GM12878 (cell line): ENCODE measurements at regions not wholly inside any gene's neighbourhood (a gene's known extent, or its start where the extent isn't known, plus 50 kb on each side); places are given as distances from the start of the nearest gene placed in this dataset.

Source experiments
- ATAC-seq: fragments of 200-7000 bp; cut with Tn5 transposase; 3 replicates; pipeline ENCODE4 v1.9.1; 2020; ENCODE audit warnings: mild to moderate bottlenecking, moderate library complexity
- BruUV-seq: library from RNA; stranded (reverse); fragments of 400-500 nt; replicated peaks from 2 replicates; lab custom pipeline; 2021; lab: Mats Ljungman, UMichigan
- CTCF ChIA-PET: fragments of 300-600 bp; sonication (Branson Sonifier 250); formaldehyde crosslinking; extraction: SDS; loops from one replicate; lab custom pipeline; 2021; ENCODE audit warnings: inconsistent platforms; lab: Yijun Ruan, JAX
- POLR2A ChIA-PET: fragments of 350-600 bp; formaldehyde crosslinking; extraction: SDS; loops from one replicate; lab custom pipeline; 2021; ENCODE audit warnings: inconsistent platforms; lab: Charles Lee
- RAD21 ChIA-PET: fragments of 300-600 bp; sonication (Branson Sonifier 250); formaldehyde crosslinking; loops from one replicate; lab custom pipeline; 2023; ENCODE audit warnings: antibody characterized with exemption; ENCODE audit not compliant: unreplicated experiment; lab: Charles Lee
- SMC1A ChIA-PET: fragments of 300-600 bp; sonication (Branson Sonifier 250); formaldehyde crosslinking; loops from one replicate; lab custom pipeline; 2023; ENCODE audit not compliant: unreplicated experiment, uncharacterized antibody; lab: Charles Lee
- DNase-seq: peaks from one replicate; pipeline ENCODE4 v3.0.0-alpha.2; 2011; ENCODE audit warnings: low read depth, low spot score
- FAIRE-seq: peaks from 3 replicates; lab custom pipeline; 2011; peaks lifted over from hg19 to GRCh38; lab: Jason Lieb, UNC
- H2AFZ ChIP-seq: 2 replicates; pipeline ENCODE4 v1.6.0; 2011; ENCODE audit warnings: low read depth, low read length, control low read depth; ENCODE audit not compliant: control insufficient read depth
- H3K27ac ChIP-seq: 2 replicates; pipeline ENCODE4 v1.5.1; 2011; ENCODE audit warnings: control low read depth; ENCODE audit not compliant: control insufficient read depth, insufficient read depth
- H3K27me3 ChIP-seq, 2 experiments: replicated peaks in 1 of 2; 2 replicates each; pipeline versions ENCODE4 v1.6.0 to v1.6.1; 2011; ENCODE audit warnings: low read length in 1 of 2; ENCODE audit not compliant: control insufficient read depth in 2 of 2, insufficient read depth in 2 of 2
- H3K36me3 ChIP-seq, 2 experiments: 2 replicates each; pipeline ENCODE4 v1.5.1; 2011; ENCODE audit warnings: low read length in 1 of 2; ENCODE audit not compliant: control insufficient read depth in 2 of 2, insufficient read depth in 2 of 2
- H3K4me1 ChIP-seq: 2 replicates; pipeline ENCODE4 v1.6.1; 2011; ENCODE audit warnings: mild to moderate bottlenecking, low read length, moderate library complexity, mixed read lengths; ENCODE audit not compliant: control insufficient read depth, insufficient read depth
- H3K4me2 ChIP-seq: 2 replicates; pipeline ENCODE4 v1.6.0; 2011; ENCODE audit warnings: control low read depth; ENCODE audit not compliant: control insufficient read depth, insufficient read depth
- H3K4me3 ChIP-seq: fragments of 200-600 bp; sonication (generic); 2 replicates; pipeline ENCODE4 v1.5.1; 2016
- H3K79me2 ChIP-seq: 2 replicates; pipeline ENCODE4 v1.6.0; 2011; ENCODE audit warnings: low read length; ENCODE audit not compliant: control insufficient read depth, insufficient read depth
- H3K9ac ChIP-seq: 2 replicates; pipeline ENCODE4 v1.8.0; 2011; ENCODE audit warnings: low read length, control low read depth, mixed read lengths; ENCODE audit not compliant: control insufficient read depth, insufficient read depth
- H3K9me3 ChIP-seq: replicated peaks from 3 replicates; pipeline ENCODE4 v1.5.1; 2011; ENCODE audit warnings: mild to moderate bottlenecking, low read length; ENCODE audit not compliant: control insufficient read depth, insufficient read depth
- H4K20me1 ChIP-seq: 2 replicates; pipeline ENCODE4 v1.6.0; 2011; ENCODE audit not compliant: control insufficient read depth, insufficient read depth
- BCL11A ChIP-seq: IDR thresholded peaks from 2 replicates; pipeline ENCODE4 v1.6.1; 2011; ENCODE audit warnings: low read depth, low read length
- GATAD2B ChIP-seq: fragments of 450-650 bp; conservative IDR thresholded peaks from 2 replicates; pipeline ENCODE4 v1.6.1; 2017; ENCODE audit warnings: low read depth, mild to moderate bottlenecking, moderate library complexity
- IKZF1 ChIP-seq: fragments of 450-650 bp; conservative IDR thresholded peaks from 2 replicates; pipeline ENCODE4 v1.6.1; 2017; ENCODE audit warnings: antibody characterized with exemption, mild to moderate bottlenecking
- MTA2 ChIP-seq: fragments of 450-650 bp; IDR thresholded peaks from 2 replicates; pipeline ENCODE4 v1.6.1; 2016; ENCODE audit warnings: low read depth, mild to moderate bottlenecking, moderate library complexity
- MTA3 ChIP-seq: IDR thresholded peaks from 2 replicates; pipeline ENCODE4 v1.6.1; 2012; ENCODE audit warnings: low read length, inconsistent platforms, borderline replicate concordance
- MXI1 ChIP-seq: fragments of 150-350 bp; IDR thresholded peaks from 2 replicates; pipeline ENCODE4 v1.6.1; 2011; ENCODE audit warnings: low read depth, mild to moderate bottlenecking, inconsistent platforms, low read length, improper control_type of control experiment
- NFYA ChIP-seq: IDR thresholded peaks from 2 replicates; pipeline ENCODE4 v1.6.1; 2011; ENCODE audit warnings: low read depth, mild to moderate bottlenecking, low read length, improper control_type of control experiment, borderline replicate concordance
- SMAD1 ChIP-seq: fragments of 450-650 bp; IDR thresholded peaks from 2 replicates; pipeline ENCODE4 v1.6.1; 2018; ENCODE audit warnings: mild to moderate bottlenecking, low read depth; ENCODE audit not compliant: partially characterized antibody
- WGBS: methylation state at CpG from one replicate; pipeline ENCODE4 v1.1.6; 2016; ENCODE audit warnings: low lambda C conversion rate; ENCODE audit not compliant: insufficient replicate concordance, insufficient coverage; ENCODE audit errors: missing lambda C conversion rate; 5-methylcytosine and 5-hydroxymethylcytosine counted together
- in situ Hi-C: fragments of 300-500 bp; cut with MboI; formaldehyde crosslinking; loops from 9 replicates; pipeline ENCODE4 v1.14.3; 2018; ENCODE audit warnings: mixed read lengths
- intact Hi-C: fragments of 100-400 bp; cut with micrococcal nuclease; formaldehyde crosslinking; loops from one replicate; pipeline ENCODE4 v1.14.2; 2022; ENCODE audit not compliant: unreplicated experiment
- TF ChIP-seq, protein P1 (sequence below): IDR thresholded peaks from 2 replicates; pipeline ENCODE4 v1.6.1; 2012; ENCODE audit warnings: low read depth, low read length, improper control_type of control experiment
- TF ChIP-seq, protein P2 (sequence below): fragments of 450-650 bp; IDR thresholded peaks from 2 replicates; pipeline ENCODE4 v1.6.1; 2017; ENCODE audit warnings: mild to moderate bottlenecking, moderate library complexity
- TF ChIP-seq, protein P3 (sequence below): fragments of 450-650 bp; IDR thresholded peaks from 2 replicates; pipeline ENCODE4 v1.6.1; 2017; ENCODE audit warnings: low read depth, mild to moderate bottlenecking, moderate library complexity

DNA sequence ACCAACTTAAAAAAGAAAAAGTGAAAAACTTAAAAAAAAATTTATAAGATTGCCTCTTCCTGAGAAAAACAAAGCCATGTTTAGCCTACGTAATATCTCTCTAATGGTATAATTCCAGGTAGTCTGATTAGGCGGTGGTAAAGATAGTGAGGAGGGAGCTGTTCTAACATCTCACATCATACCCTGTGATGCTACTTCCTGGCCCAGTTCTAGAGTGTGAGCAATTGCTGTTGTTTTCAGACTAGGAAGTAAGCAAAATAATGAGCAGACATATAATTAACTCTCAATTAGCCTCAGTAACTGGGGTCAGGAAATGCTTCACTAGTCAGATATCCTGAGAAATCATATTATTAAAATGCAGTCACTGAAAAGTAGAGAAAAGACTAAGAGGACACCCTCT, 113.9 kb downstream of the PHLDA1 start:
- Histone ChIP-seq H4K20me1 (no peaks in the 10 kb centered on the region), H3K4me3 (no peak overlapping the region), H3K27me3 (no peaks in the 10 kb centered on the region), H3K9ac (no peak overlapping the region), H3K79me2 (no peaks in the 10 kb centered on the region), H3K9me3 (no peaks in the 10 kb centered on the region), H3K36me3 (no peaks in the 10 kb centered on the region), H3K4me1 (no peaks in the 10 kb centered on the region), H2AFZ (no peak overlapping the region)
- in situ Hi-C loops (no loop called here), intact Hi-C loops (no loop called here)
- no TSS peak for BruUV-seq
- FAIRE-seq (no peak), ATAC-seq (peak; percentile 77), DNase-seq (no peak)
- RAD21 ChIA-PET = interaction anchor here (0.7 to 4.5 kb wide), 12 partner anchors 13 to 391 kb away, joined by 3 to 45 read pairs (median 5); partner anchors contain the start of gene PHLDA1
- POLR2A ChIA-PET = interaction anchor here (1.2 to 2.7 kb wide), 6 partner anchors 10 to 114 kb away, joined by 3 to 16 read pairs (median 4); partner anchors contain the start of gene PHLDA1
- WGBS = 50% methylated on average over 2 of the region's 2 CpGs
- TF ChIP-seq SMAD1 (no peak), MXI1 (no peak), MTA2 (peak; percentile 42; the same call in 1 of the 2 replicates)
- TF ChIP-seq, all 136 proteins: peak for 1
- CTCF ChIA-PET = interaction anchor here (0.5 to 1.4 kb wide), 4 partner anchors 16 to 391 kb away, joined by 3 to 8 read pairs (median 4); no protein-coding TSS in a partner anchor
- SMC1A ChIA-PET = interaction anchor here (0.6 to 10.1 kb wide), 16 partner anchors 9 to 276 kb away, joined by 3 to 112 read pairs (median 4); partner anchors contain the start of gene PHLDA1
- Histone ChIP-seq H3K4me2 (no peak overlapping the region), H3K27ac (no peak overlapping the region)

DNA sequence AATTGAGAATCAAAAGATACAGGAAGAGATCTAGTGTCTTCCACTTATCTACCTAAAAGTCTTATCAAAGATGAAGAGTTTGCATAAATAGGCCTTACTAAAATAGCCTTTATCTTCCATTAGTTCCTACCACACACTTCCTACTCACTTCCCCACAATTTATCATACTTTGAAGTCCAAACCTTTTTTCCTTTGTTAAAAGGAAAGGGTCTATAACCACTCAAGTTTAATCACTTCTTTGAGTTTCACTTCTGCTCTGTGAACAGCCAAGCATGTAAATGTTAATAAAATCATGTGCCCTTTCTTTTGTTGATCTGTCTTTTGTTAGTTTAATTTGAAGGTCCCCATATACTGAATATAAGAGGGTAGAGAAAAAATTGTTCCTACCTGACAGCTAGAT, 114.5 kb downstream of the PHLDA1 start:
- CTCF ChIA-PET = interaction anchor here (1.2 to 1.4 kb wide), 2 partner anchors 16 to 162 kb away, joined by 3 to 8 read pairs; no protein-coding TSS in a partner anchor
- intact Hi-C loops (no loop called here), in situ Hi-C loops (no loop called here)
- Histone ChIP-seq H3K27me3 (no peaks in the 10 kb centered on the region), H4K20me1 (no peaks in the 10 kb centered on the region), H3K36me3 (no peaks in the 10 kb centered on the region), H3K4me3 (no peak overlapping the region), H3K27ac (no peak overlapping the region), H3K79me2 (no peaks in the 10 kb centered on the region), H3K9ac (no peak overlapping the region), H3K9me3 (no peaks in the 10 kb centered on the region), H3K4me2 (no peak overlapping the region), H2AFZ (no peak overlapping the region), H3K4me1 (no peaks in the 10 kb centered on the region)
- peak; percentile 17 for DNase-seq
- peak; percentile 93 for ATAC-seq
- SMC1A ChIA-PET = interaction anchor here (0.6 to 10.1 kb wide), 15 partner anchors 9 to 275 kb away, joined by 3 to 112 read pairs (median 4); partner anchors contain the start of gene PHLDA1
- BruUV-seq = no TSS peak
- no peak for FAIRE-seq
- RAD21 ChIA-PET = interaction anchor here (0.7 to 4.5 kb wide), 9 partner anchors 13 to 390 kb away, joined by 3 to 45 read pairs (median 5); partner anchors contain the start of gene PHLDA1
- POLR2A ChIA-PET = interaction anchor here (0.9 to 2.7 kb wide), 7 partner anchors 10 to 1008 kb away, joined by 3 to 16 read pairs (median 4); partner anchors contain the start of gene PHLDA1
- TF ChIP-seq GATAD2B = peak; percentile 83
- TF ChIP-seq, protein P1, sequence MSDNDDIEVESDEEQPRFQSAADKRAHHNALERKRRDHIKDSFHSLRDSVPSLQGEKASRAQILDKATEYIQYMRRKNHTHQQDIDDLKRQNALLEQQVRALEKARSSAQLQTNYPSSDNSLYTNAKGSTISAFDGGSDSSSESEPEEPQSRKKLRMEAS = no peak
- TF ChIP-seq, protein P2, sequence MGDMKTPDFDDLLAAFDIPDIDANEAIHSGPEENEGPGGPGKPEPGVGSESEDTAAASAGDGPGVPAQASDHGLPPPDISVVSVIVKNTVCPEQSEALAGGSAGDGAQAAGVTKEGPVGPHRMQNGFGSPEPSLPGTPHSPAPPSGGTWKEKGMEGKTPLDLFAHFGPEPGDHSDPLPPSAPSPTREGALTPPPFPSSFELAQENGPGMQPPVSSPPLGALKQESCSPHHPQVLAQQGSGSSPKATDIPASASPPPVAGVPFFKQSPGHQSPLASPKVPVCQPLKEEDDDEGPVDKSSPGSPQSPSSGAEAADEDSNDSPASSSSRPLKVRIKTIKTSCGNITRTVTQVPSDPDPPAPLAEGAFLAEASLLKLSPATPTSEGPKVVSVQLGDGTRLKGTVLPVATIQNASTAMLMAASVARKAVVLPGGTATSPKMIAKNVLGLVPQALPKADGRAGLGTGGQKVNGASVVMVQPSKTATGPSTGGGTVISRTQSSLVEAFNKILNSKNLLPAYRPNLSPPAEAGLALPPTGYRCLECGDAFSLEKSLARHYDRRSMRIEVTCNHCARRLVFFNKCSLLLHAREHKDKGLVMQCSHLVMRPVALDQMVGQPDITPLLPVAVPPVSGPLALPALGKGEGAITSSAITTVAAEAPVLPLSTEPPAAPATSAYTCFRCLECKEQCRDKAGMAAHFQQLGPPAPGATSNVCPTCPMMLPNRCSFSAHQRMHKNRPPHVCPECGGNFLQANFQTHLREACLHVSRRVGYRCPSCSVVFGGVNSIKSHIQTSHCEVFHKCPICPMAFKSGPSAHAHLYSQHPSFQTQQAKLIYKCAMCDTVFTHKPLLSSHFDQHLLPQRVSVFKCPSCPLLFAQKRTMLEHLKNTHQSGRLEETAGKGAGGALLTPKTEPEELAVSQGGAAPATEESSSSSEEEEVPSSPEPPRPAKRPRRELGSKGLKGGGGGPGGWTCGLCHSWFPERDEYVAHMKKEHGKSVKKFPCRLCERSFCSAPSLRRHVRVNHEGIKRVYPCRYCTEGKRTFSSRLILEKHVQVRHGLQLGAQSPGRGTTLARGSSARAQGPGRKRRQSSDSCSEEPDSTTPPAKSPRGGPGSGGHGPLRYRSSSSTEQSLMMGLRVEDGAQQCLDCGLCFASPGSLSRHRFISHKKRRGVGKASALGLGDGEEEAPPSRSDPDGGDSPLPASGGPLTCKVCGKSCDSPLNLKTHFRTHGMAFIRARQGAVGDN = peak; percentile 49; the same call in 1 of the 2 replicates
- TF ChIP-seq NFYA = no peak
- TF ChIP-seq, protein P3, sequence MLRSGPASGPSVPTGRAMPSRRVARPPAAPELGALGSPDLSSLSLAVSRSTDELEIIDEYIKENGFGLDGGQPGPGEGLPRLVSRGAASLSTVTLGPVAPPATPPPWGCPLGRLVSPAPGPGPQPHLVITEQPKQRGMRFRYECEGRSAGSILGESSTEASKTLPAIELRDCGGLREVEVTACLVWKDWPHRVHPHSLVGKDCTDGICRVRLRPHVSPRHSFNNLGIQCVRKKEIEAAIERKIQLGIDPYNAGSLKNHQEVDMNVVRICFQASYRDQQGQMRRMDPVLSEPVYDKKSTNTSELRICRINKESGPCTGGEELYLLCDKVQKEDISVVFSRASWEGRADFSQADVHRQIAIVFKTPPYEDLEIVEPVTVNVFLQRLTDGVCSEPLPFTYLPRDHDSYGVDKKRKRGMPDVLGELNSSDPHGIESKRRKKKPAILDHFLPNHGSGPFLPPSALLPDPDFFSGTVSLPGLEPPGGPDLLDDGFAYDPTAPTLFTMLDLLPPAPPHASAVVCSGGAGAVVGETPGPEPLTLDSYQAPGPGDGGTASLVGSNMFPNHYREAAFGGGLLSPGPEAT = peak; percentile 97
- TF ChIP-seq IKZF1 = peak; percentile 99
- 0 out of 2 replicates have a peak, but pooled peaks have one; percentile 31 for TF ChIP-seq MTA3
- peak; percentile 69 for TF ChIP-seq BCL11A
